MM.1S (cell line): ENCODE measurements at regions not wholly inside any gene's neighbourhood (a gene's known extent, or its start where the extent isn't known, plus 50 kb on each side); places are given as distances from the start of the nearest gene placed in this dataset.

Source experiments
- DNase-seq: peaks from one replicate; pipeline ENCODE4 v3.0.0-alpha.2; 2015
- H2AFZ ChIP-seq: fragments of 300-600 bp; sonication (generic); 2 replicates; pipeline ENCODE4 v1.6.0; 2016; ENCODE audit warnings: antibody characterized with exemption, low read length
- H3F3A ChIP-seq: fragments of 300-600 bp; sonication (generic); 2 replicates; pipeline ENCODE4 v1.6.1; 2016; ENCODE audit warnings: mild to moderate bottlenecking, antibody characterized with exemption, low read length, moderate library complexity, mixed read lengths; ENCODE audit not compliant: insufficient read depth
- H3K27ac ChIP-seq: fragments of 300-600 bp; sonication (generic); 2 replicates; pipeline ENCODE4 v1.5.1; 2016; ENCODE audit warnings: mild to moderate bottlenecking, low read length
- H3K27me3 ChIP-seq: fragments of 300-600 bp; sonication (generic); replicated peaks from 2 replicates; pipeline ENCODE4 v1.6.0; 2016; ENCODE audit warnings: low read length; ENCODE audit not compliant: insufficient read depth
- H3K36me3 ChIP-seq: fragments of 300-600 bp; sonication (generic); replicated peaks from 2 replicates; pipeline ENCODE4 v1.6.1; 2016; ENCODE audit warnings: mild to moderate bottlenecking, low read length, mixed read lengths; ENCODE audit not compliant: insufficient read depth
- H3K4me1 ChIP-seq: fragments of 300-600 bp; sonication (generic); 2 replicates; pipeline ENCODE4 v1.6.1; 2016; ENCODE audit warnings: low read length, mixed read lengths
- H3K4me2 ChIP-seq: fragments of 300-600 bp; sonication (generic); 2 replicates; pipeline ENCODE4 v1.6.0; 2016; ENCODE audit warnings: low read depth, low read length
- H3K4me3 ChIP-seq: fragments of 300-600 bp; sonication (generic); 2 replicates; pipeline ENCODE4 v1.5.1; 2016; ENCODE audit warnings: low read length, mixed read lengths
- H3K79me2 ChIP-seq: fragments of 300-600 bp; sonication (generic); 2 replicates; pipeline ENCODE4 v1.6.1; 2016; ENCODE audit warnings: mixed run types, low read length, mixed read lengths
- H3K9ac ChIP-seq: fragments of 300-600 bp; sonication (generic); 2 replicates; pipeline ENCODE4 v1.6.1; 2016; ENCODE audit warnings: low read length, mixed read lengths
- H3K9me2 ChIP-seq: fragments of 300-600 bp; sonication (generic); replicated peaks from 2 replicates; pipeline ENCODE4 v1.6.1; 2016; ENCODE audit warnings: mild to moderate bottlenecking, low read length, mixed read lengths; ENCODE audit not compliant: insufficient read depth
- H3K9me3 ChIP-seq: fragments of 300-600 bp; sonication (generic); replicated peaks from 2 replicates; pipeline ENCODE4 v1.6.1; 2016; ENCODE audit warnings: mild to moderate bottlenecking, low read length, mixed read lengths; ENCODE audit not compliant: insufficient read depth
- H4K20me1 ChIP-seq: fragments of 300-600 bp; sonication (generic); 2 replicates; pipeline ENCODE4 v1.6.1; 2016; ENCODE audit warnings: mild to moderate bottlenecking, low read length, moderate library complexity, mixed read lengths; ENCODE audit not compliant: insufficient read depth
- CTCF ChIP-seq: fragments of 300-600 bp; sonication (generic); IDR thresholded peaks from 2 replicates; pipeline ENCODE4 v1.5.1; 2016; ENCODE audit warnings: antibody characterized with exemption, low read length, mixed read lengths
- EZH2 ChIP-seq: fragments of 300-600 bp; sonication (generic); optimal IDR thresholded peaks from 2 replicates; pipeline ENCODE3; 2017; ENCODE audit warnings: low read depth, mild to moderate bottlenecking, antibody characterized with exemption, low read length, mixed read lengths
- EZH2phosphoT487 ChIP-seq: fragments of 300-600 bp; sonication (generic); IDR thresholded peaks from 2 replicates; pipeline ENCODE4 v1.6.1; 2018; ENCODE audit warnings: antibody characterized with exemption, low read length

- Histone ChIP-seq H3K4me1 (peaks cover 9% of the 10 kb centered on the region), H4K20me1 (no peaks in the 10 kb centered on the region), H3K79me2 (no peaks in the 10 kb centered on the region), H3K4me2 (peak overlapping the region; percentile 18; the same call in 1 of the 2 replicates), H2AFZ (no peak overlapping the region), H3K9me2 (no peaks in the 10 kb centered on the region), H3K27me3 (no peaks in the 10 kb centered on the region), H3K4me3 (no peak overlapping the region), H3K9ac (no peak overlapping the region), H3K9me3 (no peaks in the 10 kb centered on the region), H3F3A (no peaks in the 10 kb centered on the region), H3K36me3 (no peaks in the 10 kb centered on the region), H3K27ac (no peak overlapping the region)
- TF ChIP-seq EZH2 (no peak), CTCF (no peak), EZH2phosphoT487 (no peak)
- no peak for DNase-seq
Measured at GRCh38 chr10:4075443-4075842, 290.4 kb upstream of the KLF6 start.

- Histone ChIP-seq H3K9me3 (no peaks in the 10 kb centered on the region), H3F3A (no peaks in the 10 kb centered on the region), H3K4me1 (peaks cover 9% of the 10 kb centered on the region), H3K36me3 (no peaks in the 10 kb centered on the region), H4K20me1 (no peaks in the 10 kb centered on the region), H3K27ac (no peak overlapping the region), H3K9ac (no peak overlapping the region), H2AFZ (no peak overlapping the region), H3K4me3 (no peak overlapping the region), H3K4me2 (peak overlapping the region; percentile 18; the same call in 1 of the 2 replicates), H3K79me2 (no peaks in the 10 kb centered on the region), H3K27me3 (no peaks in the 10 kb centered on the region), H3K9me2 (no peaks in the 10 kb centered on the region)
- no peak for DNase-seq
- no peak for TF ChIP-seq EZH2phosphoT487
- no peak for TF ChIP-seq EZH2
- no peak for TF ChIP-seq CTCF
Measured at GRCh38 chr10:4074545-4075407, 289.8 kb upstream of the KLF6 start.

- H3K4me3 ChIP-seq = no peak overlapping the region
- H3K4me2 ChIP-seq = no peak overlapping the region
- H3K27ac ChIP-seq = no peak overlapping the region
- no peaks in the 10 kb centered on the region for H3F3A ChIP-seq
- no peaks in the 10 kb centered on the region for H3K36me3 ChIP-seq
- no peak for TF ChIP-seq EZH2phosphoT487
- no peak for TF ChIP-seq CTCF
- no peak for TF ChIP-seq EZH2
- no peaks in the 10 kb centered on the region for H3K9me3 ChIP-seq
- H2AFZ ChIP-seq = no peak overlapping the region
- H3K9ac ChIP-seq = no peak overlapping the region
- no peaks in the 10 kb centered on the region for H3K79me2 ChIP-seq
- H3K4me1 ChIP-seq = peaks cover 9% of the 10 kb centered on the region
- DNase-seq = no peak
- no peaks in the 10 kb centered on the region for H3K9me2 ChIP-seq
- H4K20me1 ChIP-seq = no peaks in the 10 kb centered on the region
- H3K27me3 ChIP-seq = no peaks in the 10 kb centered on the region
Measured at GRCh38 chr10:4073912-4074311, 288.9 kb upstream of the KLF6 start.
